ENCODE measurements at regions not wholly inside any gene's neighbourhood (a gene's known extent, or its start where the extent isn't known, plus 50 kb on each side); places are given as distances from the start of the nearest gene placed in this dataset.

DNA sequence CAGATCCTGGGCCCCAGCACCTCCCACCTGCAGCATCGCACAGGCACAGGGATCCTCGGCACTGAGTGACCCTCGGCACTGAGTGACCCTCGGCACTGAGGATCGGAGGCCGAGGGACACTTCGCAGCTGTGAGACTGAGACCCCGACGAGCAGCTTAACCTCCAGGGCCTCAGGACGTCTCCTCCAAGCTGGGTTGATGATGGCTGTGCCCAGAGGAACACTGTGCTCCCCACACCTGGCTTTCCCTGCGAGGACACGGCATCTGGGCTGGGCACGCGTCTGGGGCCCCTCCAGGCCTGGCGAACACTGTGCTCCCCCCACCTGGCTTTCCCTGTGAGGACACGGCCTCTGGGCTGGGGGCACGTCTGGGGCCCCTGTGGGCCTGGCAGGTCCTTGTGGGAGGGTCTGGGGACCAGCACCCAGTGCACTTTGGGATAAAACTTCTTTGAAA lies 158.3 kb upstream of the PPP2R2D start:
- no TSS peak for BruUV-seq (replicated peaks)
- no peak for DNase-seq
- POLR2A ChIA-PET, result no interaction called here
- Mint-ChIP-seq H3K36me3 (ENCODE audit: insufficient read depth, unreplicated experiment) (peaks cover 5% of the 10 kb centered on the region), H3K9me3 (ENCODE audit: unreplicated experiment) (peaks cover 14% of the 10 kb centered on the region), H3K27ac (ENCODE audit: unreplicated experiment) (no peak overlapping the region), H3K4me3 (ENCODE audit: unreplicated experiment) (no peak overlapping the region), H3K4me1 (ENCODE audit: low read depth, unreplicated experiment) (peaks cover 6% of the 10 kb centered on the region), H3K27me3 (ENCODE audit: insufficient read depth, unreplicated experiment) (no peaks in the 10 kb centered on the region)
- intact Hi-C loops (cut with micrococcal nuclease; ENCODE audit: unreplicated experiment), result no loop called here
- Histone ChIP-seq H3K9me3 (no peaks in the 10 kb centered on the region), H3K27me3 (replicated peaks; ENCODE audit: control insufficient read depth, insufficient read depth, low read length) (no peaks in the 10 kb centered on the region), H3K36me3 (ENCODE audit: control insufficient read depth, insufficient read depth, low read length) (no peaks in the 10 kb centered on the region), H3K4me3 (ENCODE audit: low read depth, low read length) (no peak overlapping the region), H3K4me1 (peaks cover 4% of the 10 kb centered on the region; the same call in 1 of the 2 replicates)
- CTCF ChIA-PET, result no interaction called here
- TF ChIP-seq, protein P1, sequence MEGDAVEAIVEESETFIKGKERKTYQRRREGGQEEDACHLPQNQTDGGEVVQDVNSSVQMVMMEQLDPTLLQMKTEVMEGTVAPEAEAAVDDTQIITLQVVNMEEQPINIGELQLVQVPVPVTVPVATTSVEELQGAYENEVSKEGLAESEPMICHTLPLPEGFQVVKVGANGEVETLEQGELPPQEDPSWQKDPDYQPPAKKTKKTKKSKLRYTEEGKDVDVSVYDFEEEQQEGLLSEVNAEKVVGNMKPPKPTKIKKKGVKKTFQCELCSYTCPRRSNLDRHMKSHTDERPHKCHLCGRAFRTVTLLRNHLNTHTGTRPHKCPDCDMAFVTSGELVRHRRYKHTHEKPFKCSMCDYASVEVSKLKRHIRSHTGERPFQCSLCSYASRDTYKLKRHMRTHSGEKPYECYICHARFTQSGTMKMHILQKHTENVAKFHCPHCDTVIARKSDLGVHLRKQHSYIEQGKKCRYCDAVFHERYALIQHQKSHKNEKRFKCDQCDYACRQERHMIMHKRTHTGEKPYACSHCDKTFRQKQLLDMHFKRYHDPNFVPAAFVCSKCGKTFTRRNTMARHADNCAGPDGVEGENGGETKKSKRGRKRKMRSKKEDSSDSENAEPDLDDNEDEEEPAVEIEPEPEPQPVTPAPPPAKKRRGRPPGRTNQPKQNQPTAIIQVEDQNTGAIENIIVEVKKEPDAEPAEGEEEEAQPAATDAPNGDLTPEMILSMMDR (IDR thresholded peaks at IDR 0.05; ENCODE audit: insufficient read depth in 1 of 2, low read depth in 1 of 2, low read length in 1 of 2, severe bottlenecking in 1 of 2, unreplicated experiment in 1 of 2), result no peak

DNA sequence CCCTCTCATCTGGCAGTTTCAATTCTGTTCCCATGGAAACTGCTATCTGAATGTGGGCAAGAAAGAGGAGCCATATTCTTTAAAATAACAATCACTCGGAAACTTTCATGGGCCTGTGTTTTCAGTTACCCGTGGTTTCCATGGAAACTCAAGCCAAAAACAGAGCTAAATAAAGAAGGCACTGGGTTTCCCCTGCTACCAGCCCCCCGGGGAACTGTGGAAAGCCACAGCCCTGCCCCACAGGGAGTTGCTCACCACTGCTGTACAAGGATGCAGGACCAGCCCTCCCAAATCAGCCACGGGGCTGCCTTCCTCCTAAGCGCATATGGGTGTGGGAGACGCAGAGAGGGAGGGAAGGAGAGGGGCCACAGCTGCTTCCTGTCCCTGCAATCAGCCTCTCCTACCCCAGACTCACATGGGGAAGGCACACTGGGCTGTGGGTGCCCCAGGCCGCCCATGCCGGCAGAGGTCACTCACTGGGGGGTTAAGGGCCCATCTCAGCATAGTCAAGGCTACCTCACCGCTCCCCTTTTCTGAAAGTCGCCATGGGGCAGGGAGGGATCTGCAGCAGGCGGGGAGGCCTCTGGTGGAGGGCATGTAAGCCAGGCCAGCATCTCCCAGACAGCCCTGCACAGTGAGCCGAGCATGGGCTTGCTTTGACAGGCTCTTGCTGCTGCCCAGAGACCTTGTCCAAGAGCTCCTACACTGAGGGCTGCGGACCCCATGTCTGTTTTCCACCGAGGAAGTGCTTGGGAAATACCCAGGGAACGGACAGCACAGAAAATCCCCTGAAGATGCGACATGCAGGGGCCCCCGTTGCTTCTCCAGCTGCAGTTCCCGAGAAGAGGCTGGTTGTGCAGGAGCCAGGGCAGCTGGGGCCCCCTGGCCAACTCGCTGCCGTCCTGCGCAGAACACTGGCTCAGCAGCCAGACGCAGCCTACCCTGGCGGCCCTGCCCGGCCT lies 157.3 kb upstream of the PPP2R2D start:
- no peak for DNase-seq
- TF ChIP-seq, protein P1 (IDR thresholded peaks at IDR 0.05; ENCODE audit: insufficient read depth in 1 of 2, low read depth in 1 of 2, low read length in 1 of 2, severe bottlenecking in 1 of 2, unreplicated experiment in 1 of 2), result no peak
- no peaks in the 10 kb centered on the region for H3K9me3 ChIP-seq
- peaks cover 5% of the 10 kb centered on the region for H3K36me3 Mint-ChIP-seq (ENCODE audit: insufficient read depth, unreplicated experiment)
- no peak overlapping the region for H3K4me3 Mint-ChIP-seq (ENCODE audit: unreplicated experiment)
- H3K4me3 ChIP-seq (ENCODE audit: low read depth, low read length), result no peak overlapping the region
- H3K27ac Mint-ChIP-seq (ENCODE audit: unreplicated experiment), result no peak overlapping the region
- no TSS peak for BruUV-seq (replicated peaks)
- H3K4me1 ChIP-seq, result peaks cover 14% of the 10 kb centered on the region
- H3K27me3 ChIP-seq (replicated peaks; ENCODE audit: control insufficient read depth, insufficient read depth, low read length), result no peaks in the 10 kb centered on the region
- no peaks in the 10 kb centered on the region for H3K27me3 Mint-ChIP-seq (ENCODE audit: insufficient read depth, unreplicated experiment)
- no peaks in the 10 kb centered on the region for H3K36me3 ChIP-seq (ENCODE audit: control insufficient read depth, insufficient read depth, low read length)
- H3K9me3 Mint-ChIP-seq (ENCODE audit: unreplicated experiment), result peaks cover 14% of the 10 kb centered on the region
- CTCF ChIA-PET, result no interaction called here
- intact Hi-C loops (cut with micrococcal nuclease; ENCODE audit: unreplicated experiment), result no loop called here
- peaks cover 9% of the 10 kb centered on the region for H3K4me1 Mint-ChIP-seq (ENCODE audit: low read depth, unreplicated experiment)
- POLR2A ChIA-PET, result no interaction called here

DNA sequence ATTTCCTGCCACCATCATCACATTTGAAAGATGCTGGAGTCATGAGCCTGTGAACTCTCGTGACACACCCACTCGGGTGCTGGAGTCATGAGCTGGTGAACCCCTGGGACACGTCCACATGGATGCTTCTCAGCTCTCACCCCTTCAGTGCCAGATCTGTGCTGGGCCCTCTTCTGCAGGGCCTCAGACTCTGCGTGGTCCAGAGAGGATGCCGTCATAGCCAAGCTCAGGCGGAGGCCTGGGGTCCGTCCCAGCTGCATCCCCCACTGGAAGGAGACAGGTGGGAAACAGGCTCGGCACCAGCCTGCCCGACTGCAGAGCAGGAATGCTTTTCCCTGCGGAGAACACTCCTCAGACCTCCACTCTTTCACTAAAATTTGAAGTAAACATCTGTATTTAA lies 156.5 kb upstream of the PPP2R2D start:
- Mint-ChIP-seq H3K4me3 (ENCODE audit: unreplicated experiment) (no peak overlapping the region), H3K36me3 (ENCODE audit: insufficient read depth, unreplicated experiment) (peaks cover 3% of the 10 kb centered on the region), H3K9me3 (ENCODE audit: unreplicated experiment) (peaks cover 12% of the 10 kb centered on the region), H3K27me3 (ENCODE audit: insufficient read depth, unreplicated experiment) (no peaks in the 10 kb centered on the region), H3K27ac (ENCODE audit: unreplicated experiment) (no peak overlapping the region), H3K4me1 (ENCODE audit: low read depth, unreplicated experiment) (peaks cover 18% of the 10 kb centered on the region)
- Histone ChIP-seq H3K36me3 (ENCODE audit: control insufficient read depth, insufficient read depth, low read length) (no peaks in the 10 kb centered on the region), H3K4me3 (ENCODE audit: low read depth, low read length) (no peak overlapping the region), H3K27me3 (replicated peaks; ENCODE audit: control insufficient read depth, insufficient read depth, low read length) (no peaks in the 10 kb centered on the region), H3K4me1 (peaks cover 22% of the 10 kb centered on the region), H3K9me3 (no peaks in the 10 kb centered on the region)
- POLR2A ChIA-PET, result no interaction called here
- CTCF ChIA-PET, result no interaction called here
- TF ChIP-seq, protein P1 (IDR thresholded peaks at IDR 0.05; ENCODE audit: insufficient read depth in 1 of 2, low read depth in 1 of 2, low read length in 1 of 2, severe bottlenecking in 1 of 2, unreplicated experiment in 1 of 2), result no peak
- no TSS peak for BruUV-seq (replicated peaks)
- intact Hi-C loops (cut with micrococcal nuclease; ENCODE audit: unreplicated experiment), result no loop called here
- no peak for DNase-seq

Data from Caco-2 (cell line).